ENCODE measurements at regions not wholly inside any gene's neighbourhood (a gene's known extent, or its start where the extent isn't known, plus 50 kb on each side); places are given as distances from the start of the nearest gene placed in this dataset.

DNA sequence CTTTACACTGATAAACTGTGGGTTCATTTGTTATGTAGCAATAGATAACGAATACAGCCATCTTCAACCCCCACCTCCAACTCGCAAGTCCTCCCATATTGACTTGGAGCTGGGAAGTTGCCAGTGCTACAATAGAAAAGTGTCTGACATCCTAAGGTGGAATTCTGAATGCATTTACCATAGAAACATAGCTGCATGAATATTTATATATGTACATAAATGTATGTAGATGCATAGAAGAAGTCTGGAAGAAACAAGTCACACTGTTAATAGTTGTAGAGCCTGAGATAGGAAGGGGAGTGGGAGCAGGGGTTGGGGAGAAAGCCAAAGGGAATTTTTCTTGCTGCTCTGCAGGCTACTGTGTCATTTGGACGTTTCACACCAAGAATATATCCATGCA is 88.1 kb upstream of the SSBP2 start:
- H3K4me3 ChIP-seq (replicated peaks; ENCODE audit: insufficient read depth, low read length), result no peak overlapping the region
- DNase-seq (ENCODE audit: low read depth in 1 of 2, low spot score in 1 of 2), result no peak
- H3K27ac ChIP-seq (replicated peaks), result no peak overlapping the region
- TF ChIP-seq SPI1 (IDR thresholded peaks at IDR 0.05; ENCODE audit: borderline replicate concordance, low read depth), result no peak
- no peak for TF ChIP-seq REST (IDR thresholded peaks at IDR 0.05; ENCODE audit: insufficient replicate concordance, low read depth)
- no peak for TF ChIP-seq CTCF (IDR thresholded peaks at IDR 0.05; ENCODE audit: insufficient read depth, low read length)
- no peak for TF ChIP-seq GABPA (IDR thresholded peaks at IDR 0.05; ENCODE audit: low read depth)
- no peak for TF ChIP-seq POLR2AphosphoS5 (IDR thresholded peaks at IDR 0.05; ENCODE audit: low read depth)
- H3K27me3 ChIP-seq (ENCODE audit: insufficient read depth, poor library complexity, severe bottlenecking), result no peaks in the 10 kb centered on the region

GRCh38 chr5:81838307-81838906 is 87.5 kb upstream of the SSBP2 start:
- H3K27ac ChIP-seq (replicated peaks), result no peak overlapping the region; the same call in 1 of the 2 replicates
- peak in 1 of 2 experiments; percentile 42 for DNase-seq (ENCODE audit: low read depth in 1 of 2, low spot score in 1 of 2)
- no peak overlapping the region for H3K4me3 ChIP-seq (replicated peaks; ENCODE audit: insufficient read depth, low read length)
- TF ChIP-seq CTCF (IDR thresholded peaks at IDR 0.05; ENCODE audit: insufficient read depth, low read length) (peak; percentile 15), SPI1 (IDR thresholded peaks at IDR 0.05; ENCODE audit: borderline replicate concordance, low read depth) (no peak)
- no peaks in the 10 kb centered on the region for H3K27me3 ChIP-seq (ENCODE audit: insufficient read depth, poor library complexity, severe bottlenecking)

DNA sequence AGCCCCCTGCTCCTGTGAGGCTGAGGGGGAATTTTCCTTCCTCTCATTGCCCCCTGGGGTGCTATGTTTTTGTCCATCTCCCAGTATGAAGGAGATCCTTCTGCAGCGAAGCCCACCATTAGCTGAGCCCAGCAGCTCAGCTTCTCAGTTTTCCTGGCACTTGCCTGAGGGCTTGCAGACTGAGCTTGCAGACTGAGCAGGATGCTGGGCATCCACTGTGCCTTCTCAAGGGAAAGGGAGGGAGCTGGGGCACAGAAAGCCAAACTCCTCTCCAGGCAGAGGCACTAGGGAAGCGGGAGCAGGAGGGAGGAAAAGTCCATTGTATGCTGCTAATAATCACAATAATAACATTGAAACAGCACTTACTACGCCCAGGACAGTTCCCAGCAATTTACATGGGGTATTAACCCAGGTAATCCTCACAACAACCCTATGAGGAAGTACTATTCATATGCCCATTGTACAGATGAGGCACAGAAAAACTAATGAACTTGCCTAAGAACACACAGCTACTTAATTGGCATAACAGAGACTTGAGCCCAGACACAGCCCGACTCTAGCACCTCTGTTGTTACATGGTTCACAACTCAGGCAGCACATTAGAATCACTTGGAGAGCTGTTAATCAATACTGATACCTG is 86.9 kb upstream of the SSBP2 start:
- TF ChIP-seq SPI1 (IDR thresholded peaks at IDR 0.05; ENCODE audit: borderline replicate concordance, low read depth), result no peak
- no peak for TF ChIP-seq GABPA (IDR thresholded peaks at IDR 0.05; ENCODE audit: low read depth)
- no peak for TF ChIP-seq POLR2AphosphoS5 (IDR thresholded peaks at IDR 0.05; ENCODE audit: low read depth)
- TF ChIP-seq CTCF (IDR thresholded peaks at IDR 0.05; ENCODE audit: insufficient read depth, low read length), result no peak
- no peak for TF ChIP-seq REST (IDR thresholded peaks at IDR 0.05; ENCODE audit: insufficient replicate concordance, low read depth)
- no peak for DNase-seq (ENCODE audit: low read depth in 1 of 2, low spot score in 1 of 2)
- Histone ChIP-seq H3K4me3 (replicated peaks; ENCODE audit: insufficient read depth, low read length) (no peak overlapping the region), H3K27ac (replicated peaks) (no peak overlapping the region), H3K27me3 (ENCODE audit: insufficient read depth, poor library complexity, severe bottlenecking) (no peaks in the 10 kb centered on the region)
